ENCODE measurements at regions not wholly inside any gene's neighbourhood (a gene's known extent, or its start where the extent isn't known, plus 50 kb on each side); places are given as distances from the start of the nearest gene placed in this dataset.

DNA sequence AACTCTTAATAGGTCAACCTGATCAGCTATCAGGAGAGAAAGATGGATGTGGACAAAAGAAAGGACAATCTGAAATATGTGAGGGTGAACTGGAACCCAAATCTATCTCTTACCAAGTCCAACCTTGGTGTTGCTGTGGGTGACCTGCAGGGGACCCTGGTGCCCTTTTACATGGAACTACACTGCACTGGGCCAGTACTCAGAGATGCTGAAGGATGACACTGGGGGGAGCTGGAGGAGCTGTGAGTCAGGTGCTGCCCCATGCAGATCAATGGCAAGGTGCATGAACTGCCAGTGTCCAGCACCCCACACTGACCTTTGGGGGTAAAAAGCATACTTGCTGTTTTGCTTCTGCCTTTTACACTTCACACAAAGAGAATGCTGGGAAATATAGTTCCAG lies 55.6 kb upstream of the TBC1D5 start:
- Histone ChIP-seq H3K79me2 (ENCODE audit: control insufficient read depth, insufficient read depth, low read length) (no peaks in the 10 kb centered on the region), H3K9ac (ENCODE audit: low read length) (no peak overlapping the region), H3K27ac (ENCODE audit: low read length in 2 of 2) (no peak overlapping the region), H3K4me1 (ENCODE audit: control insufficient read depth in 2 of 2, insufficient read depth in 2 of 2, low read length in 2 of 2) (peaks cover 4 to 5% of the 10 kb centered on the region in 2 donors), H3K4me2 (replicated peaks; ENCODE audit: low read depth, low read length, poor library complexity, severe bottlenecking) (no peak overlapping the region), H3K27me3 (replicated peaks in 1 of 4; ENCODE audit: control extremely low read depth in 1 of 4, control insufficient read depth in 3 of 4, insufficient read depth in 4 of 4, low read length in 3 of 4) (no peaks in the 10 kb centered on the region), H3K36me3 (replicated peaks in 1 of 2; ENCODE audit: control extremely low read depth in 1 of 2, control insufficient read depth in 1 of 2, extremely low read depth in 1 of 2, insufficient read depth in 2 of 2, low read length in 1 of 2) (no peaks in the 10 kb centered on the region), H2AFZ (ENCODE audit: insufficient read depth, low read depth, low read length, poor library complexity, severe bottlenecking) (no peak overlapping the region), H3K9me3 (ENCODE audit: control extremely low read depth in 1 of 3, control insufficient read depth in 2 of 3, insufficient read depth in 1 of 3, low read length in 2 of 3) (peaks cover 0 to 9% (median 0%) of the 10 kb centered on the region in 3 donors), H4K20me1 (ENCODE audit: control insufficient read depth, insufficient read depth, low read length, poor library complexity, severe bottlenecking) (no peaks in the 10 kb centered on the region), H3K4me3 (ENCODE audit: control extremely low read depth in 1 of 5, extremely low read depth in 1 of 5, insufficient read depth in 1 of 5, low read depth in 2 of 5, low read length in 4 of 5) (no peak overlapping the region)
- Mint-ChIP-seq H3K27ac (no peak overlapping the region), H3K9me3 (ENCODE audit: insufficient read depth) (no peaks in the 10 kb centered on the region), H3K27me3 (peaks cover 3% of the 10 kb centered on the region), H3K4me3 (no peak overlapping the region), H3K4me1 (peaks cover 5% of the 10 kb centered on the region)
- DNase-seq (no peak), ATAC-seq (ENCODE audit: low read depth) (no peak)
- ChIA-PET POLR2A (no interaction called here), CTCF (no interaction called here)
- TF ChIP-seq EZH2 (IDR thresholded peaks at IDR 0.05; ENCODE audit: borderline replicate concordance, insufficient read depth, low read depth, low read length, poor library complexity, severe bottlenecking) = no peak
- TF ChIP-seq, protein P1, sequence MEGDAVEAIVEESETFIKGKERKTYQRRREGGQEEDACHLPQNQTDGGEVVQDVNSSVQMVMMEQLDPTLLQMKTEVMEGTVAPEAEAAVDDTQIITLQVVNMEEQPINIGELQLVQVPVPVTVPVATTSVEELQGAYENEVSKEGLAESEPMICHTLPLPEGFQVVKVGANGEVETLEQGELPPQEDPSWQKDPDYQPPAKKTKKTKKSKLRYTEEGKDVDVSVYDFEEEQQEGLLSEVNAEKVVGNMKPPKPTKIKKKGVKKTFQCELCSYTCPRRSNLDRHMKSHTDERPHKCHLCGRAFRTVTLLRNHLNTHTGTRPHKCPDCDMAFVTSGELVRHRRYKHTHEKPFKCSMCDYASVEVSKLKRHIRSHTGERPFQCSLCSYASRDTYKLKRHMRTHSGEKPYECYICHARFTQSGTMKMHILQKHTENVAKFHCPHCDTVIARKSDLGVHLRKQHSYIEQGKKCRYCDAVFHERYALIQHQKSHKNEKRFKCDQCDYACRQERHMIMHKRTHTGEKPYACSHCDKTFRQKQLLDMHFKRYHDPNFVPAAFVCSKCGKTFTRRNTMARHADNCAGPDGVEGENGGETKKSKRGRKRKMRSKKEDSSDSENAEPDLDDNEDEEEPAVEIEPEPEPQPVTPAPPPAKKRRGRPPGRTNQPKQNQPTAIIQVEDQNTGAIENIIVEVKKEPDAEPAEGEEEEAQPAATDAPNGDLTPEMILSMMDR (IDR thresholded peaks at IDR 0.05) = no peak
- intact Hi-C loops (cut with micrococcal nuclease) = no loop called here

DNA sequence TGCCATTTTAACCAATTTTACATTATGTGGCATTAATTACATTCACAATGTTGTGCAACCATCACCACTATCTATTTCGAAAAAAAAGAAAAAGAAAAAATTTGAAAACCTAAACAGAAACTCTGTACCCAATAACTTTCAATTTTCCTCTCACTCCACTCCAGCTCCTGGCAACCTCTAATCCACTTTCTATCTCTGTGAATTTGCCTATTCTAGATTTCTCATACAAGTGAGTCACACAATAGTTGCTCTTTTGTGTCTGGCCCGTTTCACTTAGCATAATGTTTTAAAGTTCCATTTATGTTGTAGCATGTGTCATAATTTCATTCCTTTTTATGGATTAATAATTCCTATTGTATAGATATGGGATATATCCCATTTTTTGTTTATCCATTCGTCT lies 53.3 kb upstream of the TBC1D5 start:
- WGBS (ENCODE audit: insufficient coverage) = 50% methylated on average over 1 of the region's 3 CpGs
- ATAC-seq (ENCODE audit: low read depth) = no peak
- Histone ChIP-seq H3K36me3 (replicated peaks in 1 of 2; ENCODE audit: control extremely low read depth in 1 of 2, control insufficient read depth in 1 of 2, extremely low read depth in 1 of 2, insufficient read depth in 2 of 2, low read length in 1 of 2) (no peaks in the 10 kb centered on the region), H4K20me1 (ENCODE audit: control insufficient read depth, insufficient read depth, low read length, poor library complexity, severe bottlenecking) (no peaks in the 10 kb centered on the region), H3K9ac (ENCODE audit: low read length) (no peak overlapping the region), H3K4me1 (ENCODE audit: control insufficient read depth in 2 of 2, insufficient read depth in 2 of 2, low read length in 2 of 2) (no peaks in the 10 kb centered on the region), H3K4me3 (ENCODE audit: control extremely low read depth in 1 of 5, extremely low read depth in 1 of 5, insufficient read depth in 1 of 5, low read depth in 2 of 5, low read length in 4 of 5) (no peak overlapping the region), H3K4me2 (replicated peaks; ENCODE audit: low read depth, low read length, poor library complexity, severe bottlenecking) (no peak overlapping the region), H3K79me2 (ENCODE audit: control insufficient read depth, insufficient read depth, low read length) (no peaks in the 10 kb centered on the region), H2AFZ (ENCODE audit: insufficient read depth, low read depth, low read length, poor library complexity, severe bottlenecking) (no peak overlapping the region), H3K27me3 (replicated peaks in 1 of 4; ENCODE audit: control extremely low read depth in 1 of 4, control insufficient read depth in 3 of 4, insufficient read depth in 4 of 4, low read length in 3 of 4) (no peaks in the 10 kb centered on the region), H3K9me3 (ENCODE audit: control extremely low read depth in 1 of 3, control insufficient read depth in 2 of 3, insufficient read depth in 1 of 3, low read length in 2 of 3) (peaks cover 2 to 18% (median 4%) of the 10 kb centered on the region in 3 donors), H3K27ac (ENCODE audit: low read length in 2 of 2) (no peak overlapping the region)
- H3K9me3 Mint-ChIP-seq (ENCODE audit: insufficient read depth) = peaks cover 7% of the 10 kb centered on the region
- no peak overlapping the region for H3K4me3 Mint-ChIP-seq
- DNase-seq = no peak
- TF ChIP-seq, protein P1 (IDR thresholded peaks at IDR 0.05) = no peak
- TF ChIP-seq EZH2 (IDR thresholded peaks at IDR 0.05; ENCODE audit: borderline replicate concordance, insufficient read depth, low read depth, low read length, poor library complexity, severe bottlenecking) = no peak
- intact Hi-C loops (cut with micrococcal nuclease) = no loop called here
- no peak overlapping the region for H3K27ac Mint-ChIP-seq
- ChIA-PET CTCF (no interaction called here), POLR2A (no interaction called here)
- no peaks in the 10 kb centered on the region for H3K27me3 Mint-ChIP-seq
- H3K4me1 Mint-ChIP-seq = no peaks in the 10 kb centered on the region

Measured in B cell (primary cell).